Stimulated activated CD4-positive, alpha-beta T cell treated with anti-CD3 and anti-CD28 coated beads, Interleukin-1b, Interleukin-23, amount 100 ng/mL, for 24 hours (primary cell): ENCODE measurements at regions not wholly inside any gene's neighbourhood (a gene's known extent, or its start where the extent isn't known, plus 50 kb on each side); places are given as distances from the start of the nearest gene placed in this dataset.

Experiments
- DNase-seq, 4 experiments: peaks; one replicate each; pipeline ENCODE4 v3.0.0-alpha.2; 2020; ENCODE audit warnings: low read depth in 4 of 4, low spot score in 1 of 4

DNA sequence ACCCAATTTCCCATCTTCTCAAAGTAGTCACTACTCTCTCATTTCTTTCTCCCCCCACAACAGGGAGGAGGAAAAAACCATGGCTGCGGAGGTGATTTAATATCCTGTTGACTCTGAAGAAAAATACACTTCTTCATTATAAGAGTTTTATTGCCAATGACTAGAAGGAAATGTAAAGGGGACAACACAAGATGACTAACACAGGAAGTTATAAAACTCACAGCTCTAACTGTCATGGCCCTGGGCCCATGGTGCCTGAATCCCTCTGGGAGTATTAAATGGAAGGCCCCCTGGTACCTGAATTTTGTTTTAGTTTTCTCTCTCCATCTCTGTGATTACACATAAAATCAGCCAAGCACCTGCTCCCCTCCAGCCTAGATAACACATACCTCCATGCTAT, 352.8 kb upstream of the FAT3 start:
- DNase-seq = no peak

GRCh38 chr11:91871048-91871447, 353.6 kb upstream of the FAT3 start:
- DNase-seq = no peak

- no peak for DNase-seq
Measured at GRCh38 chr11:91869686-91870085, 354.9 kb upstream of the FAT3 start.

DNA sequence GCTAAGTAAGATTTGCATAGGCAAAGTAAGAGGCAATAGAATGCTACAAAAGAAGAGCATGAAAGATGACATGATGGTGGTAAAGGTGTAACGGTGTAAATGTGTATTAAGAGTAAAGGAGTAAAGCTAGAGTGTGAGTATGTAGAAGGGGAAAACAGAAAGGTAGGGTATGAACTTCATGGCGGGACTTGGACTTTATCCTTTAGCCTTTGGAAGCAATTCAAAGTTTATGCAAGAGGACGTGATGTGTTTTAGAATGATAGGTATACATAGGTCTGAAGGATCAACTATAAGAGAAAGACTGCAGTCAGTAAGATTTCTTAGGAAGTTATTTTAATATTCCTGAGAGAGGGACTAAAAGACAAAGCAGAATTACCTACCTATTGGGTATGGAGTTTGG, 358.0 kb upstream of the FAT3 start:
- no peak for DNase-seq

GRCh38 chr11:91860661-91861060, 364.0 kb upstream of the FAT3 start:
- DNase-seq = no peak

DNA sequence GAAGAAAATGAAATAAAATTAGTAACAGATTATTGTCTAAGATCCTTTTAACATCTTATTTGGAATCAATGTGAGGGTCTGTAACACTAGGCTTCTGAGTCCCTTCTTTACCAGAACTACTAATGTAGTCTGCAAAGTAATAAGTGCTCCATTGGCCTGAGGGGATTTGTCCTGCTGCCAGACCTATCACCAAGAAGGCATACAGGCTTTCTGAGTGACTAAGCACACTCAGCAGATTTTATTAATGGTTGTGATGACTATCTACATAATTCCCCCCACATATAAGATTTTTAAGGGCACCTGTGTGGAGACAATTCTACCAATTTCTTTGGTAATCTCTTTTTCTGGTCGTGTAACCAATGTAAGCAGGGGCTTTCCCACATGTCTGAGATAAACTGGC, 365.0 kb upstream of the FAT3 start:
- DNase-seq = no peak

- no peak for DNase-seq
Measured at GRCh38 chr11:91857179-91857578, 367.4 kb upstream of the FAT3 start.

- no peak for DNase-seq
Measured at GRCh38 chr11:91854780-91855179, 369.8 kb upstream of the FAT3 start.

- no peak for DNase-seq
Measured at GRCh38 chr11:91854171-91854570, 370.4 kb upstream of the FAT3 start.

DNA sequence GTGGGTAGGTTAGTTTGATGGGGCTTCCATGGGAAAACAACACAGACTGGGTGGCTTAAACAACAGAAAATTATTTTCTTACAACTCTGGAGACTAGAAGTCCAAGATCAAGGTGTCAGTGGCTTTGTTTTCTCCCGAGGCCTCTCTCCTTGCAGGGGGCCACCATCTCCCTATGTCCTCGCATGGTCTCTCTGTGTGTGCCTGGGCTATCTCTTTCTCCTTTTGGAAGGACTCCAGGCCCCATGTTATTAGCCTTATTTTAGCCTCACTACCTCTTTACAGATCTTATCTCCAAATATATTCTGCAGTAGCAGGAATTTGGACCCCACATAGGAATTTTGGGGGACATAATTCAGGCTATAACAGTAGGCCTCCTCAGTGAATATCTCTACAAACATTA, 372.7 kb upstream of the FAT3 start:
- no peak for DNase-seq

GRCh38 chr11:91850533-91851275, 373.9 kb upstream of the FAT3 start:
- DNase-seq = no peak

DNA sequence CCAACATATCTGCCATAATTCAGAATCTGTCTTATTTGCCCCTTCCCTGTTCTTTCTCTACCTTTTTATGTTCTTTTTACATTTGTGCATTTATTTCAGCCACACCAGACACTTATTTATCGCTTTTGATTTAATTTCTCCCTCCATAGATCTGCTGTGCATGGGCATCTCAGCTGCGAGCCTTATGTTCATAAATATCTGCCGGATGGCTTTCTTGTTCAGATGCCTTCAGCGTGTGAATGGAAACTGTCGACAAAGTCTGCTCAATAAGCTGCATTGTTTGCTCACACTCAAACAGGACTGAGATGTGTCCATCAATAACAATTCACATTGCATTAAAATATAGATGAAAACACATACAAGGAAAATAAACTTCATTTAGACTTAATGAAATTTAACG, 374.6 kb upstream of the FAT3 start:
- no peak for DNase-seq

DNA sequence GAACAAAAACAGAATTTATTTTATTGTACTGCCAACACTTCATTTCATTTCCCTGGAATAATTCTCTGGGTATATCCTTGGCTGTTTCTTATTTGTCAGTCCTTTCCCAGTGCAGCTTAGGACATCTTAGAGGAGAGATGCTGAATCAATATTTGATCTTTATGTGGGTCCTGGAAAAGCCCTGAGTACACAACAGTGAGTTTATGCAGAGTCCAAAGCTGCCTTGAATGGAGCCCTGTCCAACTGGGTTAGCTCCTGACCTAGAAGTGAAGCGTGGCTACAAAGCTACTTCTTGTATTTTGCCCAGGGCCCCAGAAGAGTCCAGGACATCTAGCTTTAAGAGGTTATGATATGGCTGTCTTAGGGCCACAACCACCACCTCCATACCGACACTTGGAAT, 378.0 kb upstream of the FAT3 start:
- DNase-seq = no peak

DNA sequence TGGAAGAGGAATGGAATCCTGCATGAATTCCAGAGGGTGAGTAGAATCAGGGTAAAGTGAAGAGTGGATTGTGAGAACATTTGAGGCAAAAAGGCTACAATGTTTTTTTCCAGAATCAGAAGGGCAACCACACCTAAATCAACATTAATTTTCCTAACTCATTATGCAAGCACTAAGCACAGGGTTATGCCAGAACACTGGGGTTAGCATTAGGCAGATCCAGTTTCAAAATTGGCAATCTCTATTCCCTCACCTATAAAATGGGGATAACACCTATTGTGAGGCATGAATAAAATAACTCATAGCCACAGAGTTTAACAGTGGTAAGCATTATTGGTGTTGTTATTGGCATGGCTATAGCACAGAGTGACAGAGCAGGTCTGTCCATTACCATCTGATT, 378.6 kb upstream of the FAT3 start:
- DNase-seq = no peak

GRCh38 chr11:91840640-91841240, 383.9 kb upstream of the FAT3 start:
- DNase-seq = no peak

GRCh38 chr11:91837411-91838330, 386.9 kb upstream of the FAT3 start:
- no peak for DNase-seq

- no peak for DNase-seq
Measured at GRCh38 chr11:91835051-91835560, 389.5 kb upstream of the FAT3 start.

- DNase-seq = no peak
Measured at GRCh38 chr11:91828901-91829300, 395.7 kb upstream of the FAT3 start.

GRCh38 chr11:91825777-91826176, 398.8 kb upstream of the FAT3 start:
- no peak for DNase-seq

DNA sequence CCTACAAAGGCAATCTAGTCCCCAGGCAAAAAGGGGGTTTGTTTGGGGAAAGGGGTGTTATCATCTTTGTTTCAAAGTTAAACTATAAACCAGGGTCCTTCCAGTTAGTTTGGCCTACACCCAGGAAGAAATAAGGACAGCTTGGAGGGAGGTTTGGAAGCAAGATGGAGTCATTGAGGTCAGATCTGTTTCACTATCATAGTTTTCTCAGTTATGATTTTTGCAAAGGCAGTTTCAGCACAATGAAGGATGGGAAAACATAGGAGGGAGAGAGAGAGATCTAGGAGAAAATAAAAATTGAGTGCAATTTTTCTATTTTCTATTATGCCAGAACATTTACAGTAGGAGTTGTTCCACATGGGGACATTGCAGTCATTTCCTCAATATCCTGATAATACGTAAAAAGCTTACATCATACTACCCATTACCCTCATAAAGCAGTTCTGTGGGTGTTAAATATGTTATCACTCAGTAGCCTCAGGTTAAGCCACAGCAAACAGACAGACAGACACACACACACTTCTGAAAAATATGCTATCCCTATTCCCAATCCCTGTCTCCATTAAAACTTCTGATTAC, 401.3 kb upstream of the FAT3 start:
- DNase-seq = no peak

- no peak for DNase-seq
Measured at GRCh38 chr11:91822805-91823204, 401.8 kb upstream of the FAT3 start.
